Esophagus squamous epithelium (tissue), 4 donors: ENCODE measurements at regions not wholly inside any gene's neighbourhood (a gene's known extent, or its start where the extent isn't known, plus 50 kb on each side); places are given as distances from the start of the nearest gene placed in this dataset.

Experiments
- POLR2A ChIP-seq, 4 donors: fragments of 450-650 bp; IDR thresholded peaks; one replicate each; pipeline ENCODE4 v1.6.1; 2017; ENCODE audit warnings: antibody characterized with exemption in 4 of 4, mild to moderate bottlenecking in 4 of 4, moderate library complexity in 3 of 4
- TF ChIP-seq, protein P1 (sequence below), 6 experiments: fragments of 450-650 bp in 4 of 6; fragments of 200-600 bp in 2 of 6; sonication (generic) in 2 of 6; IDR thresholded peaks; one replicate each; pipeline ENCODE4 v1.5.1; 2016 to 2019; ENCODE audit warnings: antibody characterized with exemption in 6 of 6, mild to moderate bottlenecking in 4 of 6, moderate library complexity in 4 of 6

DNA sequence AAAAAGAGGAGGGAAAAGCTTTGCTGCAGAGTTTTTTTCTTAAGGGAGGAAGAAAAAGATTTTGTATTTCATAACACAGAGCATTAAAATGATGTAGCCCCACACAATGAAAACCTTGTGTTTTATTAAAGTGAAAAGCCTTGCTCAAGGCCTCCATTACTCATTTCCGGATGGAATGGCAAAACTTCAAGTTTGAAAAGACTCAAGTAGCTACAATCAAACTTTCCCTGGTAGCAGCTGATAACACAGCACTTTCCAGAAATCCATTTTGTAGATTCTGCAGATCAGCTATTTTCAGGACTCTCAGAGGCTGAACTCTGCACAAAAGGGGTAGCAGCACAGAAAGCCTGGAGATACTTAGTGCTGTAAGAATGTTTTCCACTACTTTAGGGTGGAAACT, 374.8 kb downstream of the NFIB start:
- no peak for TF ChIP-seq POLR2A (IDR thresholded peaks at IDR 0.05)
- TF ChIP-seq, protein P1, sequence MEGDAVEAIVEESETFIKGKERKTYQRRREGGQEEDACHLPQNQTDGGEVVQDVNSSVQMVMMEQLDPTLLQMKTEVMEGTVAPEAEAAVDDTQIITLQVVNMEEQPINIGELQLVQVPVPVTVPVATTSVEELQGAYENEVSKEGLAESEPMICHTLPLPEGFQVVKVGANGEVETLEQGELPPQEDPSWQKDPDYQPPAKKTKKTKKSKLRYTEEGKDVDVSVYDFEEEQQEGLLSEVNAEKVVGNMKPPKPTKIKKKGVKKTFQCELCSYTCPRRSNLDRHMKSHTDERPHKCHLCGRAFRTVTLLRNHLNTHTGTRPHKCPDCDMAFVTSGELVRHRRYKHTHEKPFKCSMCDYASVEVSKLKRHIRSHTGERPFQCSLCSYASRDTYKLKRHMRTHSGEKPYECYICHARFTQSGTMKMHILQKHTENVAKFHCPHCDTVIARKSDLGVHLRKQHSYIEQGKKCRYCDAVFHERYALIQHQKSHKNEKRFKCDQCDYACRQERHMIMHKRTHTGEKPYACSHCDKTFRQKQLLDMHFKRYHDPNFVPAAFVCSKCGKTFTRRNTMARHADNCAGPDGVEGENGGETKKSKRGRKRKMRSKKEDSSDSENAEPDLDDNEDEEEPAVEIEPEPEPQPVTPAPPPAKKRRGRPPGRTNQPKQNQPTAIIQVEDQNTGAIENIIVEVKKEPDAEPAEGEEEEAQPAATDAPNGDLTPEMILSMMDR (IDR thresholded peaks at IDR 0.05), result no peak
